Activated CD8-positive, alpha-beta memory T cell treated with anti-CD3 and anti-CD28 coated beads for 36 hours (primary cell): ENCODE measurements at regions not wholly inside any gene's neighbourhood (a gene's known extent, or its start where the extent isn't known, plus 50 kb on each side); places are given as distances from the start of the nearest gene placed in this dataset.
"Not testable (repeated sequence)": the region's sequence is repeated elsewhere in the genome, so short reads cannot be mapped to it uniquely, and the experiment has no call there.

Experiments used
- CTCF ChIA-PET: fragments of 350-600 bp; sonication (Branson Sonifier 250); formaldehyde crosslinking; loops from one replicate; lab custom pipeline; 2021; ENCODE audit warnings: antibody characterized with exemption; lab: Charles Lee
- POLR2A ChIA-PET: fragments of 350-600 bp; sonication (Branson Sonifier 250); formaldehyde crosslinking; loops from one replicate; lab custom pipeline; 2021; ENCODE audit warnings: antibody characterized with exemption; lab: Charles Lee

DNA sequence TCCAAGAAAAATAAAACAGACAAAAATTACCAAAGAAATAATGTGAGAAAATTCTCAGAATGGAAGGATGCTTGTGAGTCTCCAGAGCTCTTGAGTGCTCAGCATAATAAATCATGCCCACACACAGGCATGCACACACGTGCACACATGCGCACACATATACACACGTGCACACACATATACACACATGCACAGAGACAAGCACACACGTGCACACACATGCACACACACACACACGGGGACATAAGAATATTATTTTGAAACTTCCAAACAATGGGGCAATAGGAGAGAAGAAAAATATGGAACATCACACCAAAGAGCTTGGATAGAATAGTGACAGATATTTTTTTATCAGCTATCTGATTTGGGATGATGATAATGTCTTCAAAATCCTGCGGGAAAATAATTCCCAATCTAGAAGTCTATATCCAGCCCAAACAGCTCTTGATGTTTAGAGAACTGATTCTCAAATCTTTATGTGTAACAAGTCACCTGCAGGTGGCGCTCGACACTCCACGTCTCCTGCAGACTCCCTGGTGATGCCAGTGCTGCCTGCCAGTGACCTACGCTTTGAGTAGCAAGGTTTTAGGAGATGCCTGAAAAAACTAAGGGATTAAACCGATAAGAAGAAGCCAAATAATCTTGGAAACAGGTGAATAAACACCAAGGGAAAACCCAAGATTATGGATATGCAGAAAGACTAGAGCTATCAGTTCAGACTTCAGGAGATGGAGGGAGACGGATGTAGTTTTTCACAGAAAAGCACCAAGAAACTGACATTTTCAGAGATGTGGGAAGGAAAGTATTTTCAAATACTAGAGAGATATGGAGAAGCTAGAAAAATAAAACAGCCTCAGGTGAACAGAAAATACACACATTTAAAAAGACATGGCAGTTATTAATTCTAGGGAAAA lies 743.6 kb downstream of the ETS1 start:
- ChIA-PET CTCF (interaction anchor here (0.5 to 0.7 kb wide), 2 partner anchors 49 to 134 kb away, joined by 3 read pairs; no protein-coding TSS in a partner anchor), POLR2A (no interaction called here)

GRCh38 chr11:127825183-127825582 lies 762.2 kb downstream of the ETS1 start:
- CTCF ChIA-PET, result no interaction called here

DNA sequence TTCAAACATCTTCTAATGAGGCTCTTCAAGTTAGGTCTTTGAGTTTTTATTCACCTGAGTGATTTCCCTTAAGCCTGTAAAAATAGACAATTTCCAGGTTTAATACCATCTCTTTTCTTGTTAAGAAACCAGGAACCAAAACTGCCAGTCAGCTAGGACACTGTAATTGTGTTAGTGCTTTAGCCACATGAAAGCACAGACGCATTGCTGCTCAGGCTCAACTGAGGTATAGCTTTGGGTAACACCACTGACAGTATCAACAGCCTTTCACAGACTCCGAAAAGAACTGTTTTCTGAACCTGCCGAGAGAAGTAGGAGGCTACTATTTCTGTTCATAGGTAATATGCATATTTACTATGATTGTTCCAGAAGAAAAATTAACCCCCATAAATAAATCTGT lies 768.7 kb downstream of the ETS1 start:
- POLR2A ChIA-PET, result no interaction called here
- CTCF ChIA-PET, result no interaction called here

More at GRCh38 chr11:127825183-127825582, 762.2 kb downstream of the ETS1 start:
- POLR2A ChIA-PET, result no interaction called here

DNA sequence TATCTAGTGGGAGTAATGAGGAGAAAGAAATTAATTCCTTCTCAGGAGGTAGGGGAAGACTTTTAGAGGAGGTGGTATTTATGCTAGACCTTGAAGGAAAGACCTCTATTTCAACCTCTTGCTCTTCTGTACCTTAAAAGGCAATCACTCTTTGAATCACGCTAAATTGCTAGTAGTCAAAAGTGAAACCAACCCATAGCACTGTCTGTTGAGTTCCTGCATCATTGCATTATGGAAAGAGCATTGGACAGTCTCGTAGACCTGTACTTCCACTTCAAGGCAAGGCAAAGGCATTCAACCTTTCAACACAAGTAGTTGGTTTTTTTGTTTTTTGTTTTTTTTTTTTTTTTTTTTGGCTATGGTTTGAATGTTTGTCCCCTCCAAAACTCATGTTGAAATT lies 770.4 kb downstream of the ETS1 start:
- POLR2A ChIA-PET, result no interaction called here
- CTCF ChIA-PET, result no interaction called here

DNA sequence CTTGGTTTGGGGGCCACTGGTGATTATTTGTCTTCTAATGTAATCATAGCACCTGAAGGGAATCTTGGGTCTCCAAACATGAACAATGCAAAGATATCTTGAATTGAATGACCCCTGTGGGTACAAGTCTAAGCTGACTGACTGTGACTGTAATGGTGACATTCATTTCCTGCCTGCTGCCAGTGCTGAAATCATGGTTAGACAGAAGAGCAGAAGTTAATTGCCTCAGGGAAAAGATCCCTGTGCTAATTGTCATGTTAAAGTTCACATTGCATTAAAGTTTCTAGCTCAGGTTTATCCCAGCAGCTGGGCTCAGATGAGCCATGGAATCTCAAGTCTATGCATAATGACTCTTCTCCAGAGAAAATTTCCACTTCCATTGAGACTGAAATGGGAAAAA lies 772.0 kb downstream of the ETS1 start:
- ChIA-PET CTCF (no interaction called here), POLR2A (no interaction called here)

DNA sequence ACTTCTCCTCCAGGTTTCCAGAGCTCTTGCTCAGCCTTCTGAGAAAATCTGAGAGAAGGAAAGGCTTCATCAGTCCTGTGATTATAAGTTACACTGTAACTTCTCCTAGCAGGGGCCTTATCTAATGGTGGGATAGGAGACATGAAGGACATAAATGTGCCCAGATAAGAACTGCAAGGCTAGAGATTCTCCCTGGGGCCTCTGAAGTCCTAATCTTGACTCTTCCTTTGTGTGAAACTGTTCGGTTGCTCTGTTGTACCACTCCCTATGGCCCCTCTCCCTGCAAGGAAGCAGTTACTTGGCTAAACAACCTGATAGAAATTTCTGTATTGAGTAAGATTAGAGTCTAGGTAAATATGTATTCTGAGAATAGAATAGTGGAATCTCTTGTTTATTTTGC lies 780.9 kb downstream of the ETS1 start:
- ChIA-PET POLR2A (no interaction called here), CTCF (no interaction called here)

- ChIA-PET POLR2A (no interaction called here), CTCF (no interaction called here)
Measured at GRCh38 chr11:127805771-127806170, 781.6 kb downstream of the ETS1 start.

DNA sequence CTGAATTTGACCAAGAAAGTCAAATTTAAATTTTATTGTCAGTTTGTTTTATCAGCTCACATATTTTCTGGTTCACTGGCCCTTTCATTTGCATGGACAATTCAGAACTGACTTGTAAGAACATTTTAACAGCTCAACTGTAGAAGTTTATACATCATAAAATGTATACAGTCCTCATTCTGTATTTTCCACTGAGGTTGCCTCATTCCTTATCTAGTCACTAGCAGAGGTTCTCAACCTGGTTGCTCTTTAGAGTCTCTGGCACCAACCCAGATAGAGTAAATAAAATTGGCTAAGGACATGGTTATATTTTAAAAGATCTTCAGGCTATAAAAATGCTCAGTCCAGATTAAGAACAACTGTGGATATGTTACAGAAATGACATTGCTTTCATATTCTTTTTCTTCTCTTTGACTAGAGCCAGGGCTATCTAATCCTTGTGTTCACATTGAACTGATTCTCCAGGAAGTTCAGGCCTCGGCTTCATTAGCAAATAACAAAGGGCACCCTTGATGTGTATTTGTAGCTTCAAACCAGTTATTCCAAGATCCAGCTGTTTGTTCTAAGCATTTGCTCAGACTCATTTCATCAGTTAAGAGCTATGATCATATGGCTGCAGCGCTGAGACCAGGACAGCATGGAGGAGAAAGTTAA lies 782.5 kb downstream of the ETS1 start:
- POLR2A ChIA-PET, result no interaction called here
- CTCF ChIA-PET, result no interaction called here

GRCh38 chr11:127803755-127804154 lies 783.6 kb downstream of the ETS1 start:
- ChIA-PET POLR2A (no interaction called here), CTCF (no interaction called here)

DNA sequence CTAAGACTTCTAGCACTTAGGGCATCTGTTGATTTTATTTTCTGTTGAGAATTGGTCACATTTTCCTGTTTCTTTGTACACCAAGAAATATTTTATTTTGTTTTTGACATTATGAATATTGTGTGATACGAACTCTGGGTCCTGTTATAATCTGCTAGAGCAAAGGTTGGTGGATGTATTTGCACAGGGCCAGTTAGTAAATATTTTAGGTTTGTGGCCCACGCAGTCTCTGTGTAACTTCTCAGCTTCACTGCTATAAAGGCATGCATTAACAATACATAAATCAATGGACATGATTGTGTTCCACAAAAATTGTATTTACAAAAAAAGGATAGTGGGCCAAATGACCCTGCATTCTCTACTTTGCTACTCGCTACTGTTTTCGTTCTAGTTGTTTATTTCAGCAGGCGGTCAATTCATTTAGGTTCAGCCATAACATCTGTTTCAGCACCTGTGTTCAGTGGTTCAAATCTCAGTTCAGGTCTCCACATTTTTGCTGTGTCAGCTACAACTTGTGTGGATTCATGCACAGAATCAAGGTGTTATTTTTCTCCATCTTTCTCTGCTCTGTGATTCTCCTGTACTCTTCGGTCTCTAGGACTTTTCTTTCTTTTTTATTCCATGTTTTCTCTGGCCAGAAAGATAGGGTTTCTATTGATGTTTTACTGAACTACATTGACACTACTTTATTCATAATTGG lies 786.2 kb downstream of the ETS1 start:
- ChIA-PET POLR2A (no interaction called here), CTCF (no interaction called here)

DNA sequence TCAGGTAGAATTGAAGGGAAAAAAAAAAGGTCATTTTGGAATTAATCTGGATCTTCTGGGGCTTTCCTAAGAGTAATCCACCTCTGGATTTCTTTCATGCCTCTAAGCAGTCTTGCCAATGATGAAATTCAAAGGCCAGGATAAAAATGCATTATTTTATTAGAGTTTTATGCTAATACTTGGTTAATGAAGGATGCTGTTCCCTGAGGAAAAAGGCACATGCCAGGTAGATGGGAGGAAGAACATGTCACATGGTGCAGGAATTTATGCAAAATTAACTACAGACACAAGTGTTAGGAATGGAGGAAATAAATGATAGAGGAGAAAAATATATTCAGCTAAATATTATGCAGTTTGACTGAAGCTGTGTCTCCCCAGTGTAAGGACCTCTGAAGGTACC lies 792.0 kb downstream of the ETS1 start:
- ChIA-PET CTCF (no interaction called here), POLR2A (no interaction called here)

DNA sequence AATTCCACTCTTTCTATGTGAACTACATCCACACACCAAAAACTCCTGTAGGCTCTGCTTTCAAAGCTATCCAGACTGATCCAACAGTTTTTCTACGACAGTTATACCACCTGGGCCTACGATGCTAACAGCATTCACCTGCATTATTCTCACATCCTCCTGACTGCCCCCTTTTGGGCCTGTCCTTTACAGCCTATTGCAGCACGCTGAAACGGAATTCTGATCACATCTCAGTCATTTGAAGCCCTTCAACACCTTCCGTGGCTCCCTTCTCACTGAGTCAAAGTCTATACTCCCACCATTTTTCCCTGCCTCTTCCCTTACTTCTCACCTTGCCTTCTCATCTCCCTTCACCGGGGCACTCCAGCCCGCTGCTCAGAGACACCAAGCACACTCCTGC lies 791.3 kb upstream of the KIRREL3 start:
- CTCF ChIA-PET, result no interaction called here
- POLR2A ChIA-PET, result no interaction called here

- ChIA-PET CTCF (no interaction called here), POLR2A (no interaction called here)
Measured at GRCh38 chr11:127790592-127790991, 790.0 kb upstream of the KIRREL3 start.

DNA sequence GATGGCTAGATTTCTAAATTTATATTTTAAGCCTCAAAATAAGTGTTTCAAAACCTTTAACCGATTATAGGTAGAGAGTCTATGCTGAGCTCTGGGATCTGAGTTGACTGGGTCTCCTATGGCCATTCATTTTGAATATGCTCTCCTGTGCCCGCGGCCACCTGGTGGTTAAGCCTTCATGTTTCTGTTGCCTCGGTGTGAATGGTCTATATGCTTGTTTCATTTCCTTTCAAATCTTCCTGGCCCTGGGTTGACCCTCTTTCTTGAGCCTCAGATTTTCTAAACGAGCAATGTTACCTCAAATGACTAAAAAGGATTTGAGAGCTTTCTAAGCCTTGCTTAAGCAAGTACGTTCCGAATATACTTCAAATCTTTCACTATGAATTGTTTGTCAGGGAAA lies 789.4 kb upstream of the KIRREL3 start:
- ChIA-PET CTCF (no interaction called here), POLR2A (no interaction called here)

DNA sequence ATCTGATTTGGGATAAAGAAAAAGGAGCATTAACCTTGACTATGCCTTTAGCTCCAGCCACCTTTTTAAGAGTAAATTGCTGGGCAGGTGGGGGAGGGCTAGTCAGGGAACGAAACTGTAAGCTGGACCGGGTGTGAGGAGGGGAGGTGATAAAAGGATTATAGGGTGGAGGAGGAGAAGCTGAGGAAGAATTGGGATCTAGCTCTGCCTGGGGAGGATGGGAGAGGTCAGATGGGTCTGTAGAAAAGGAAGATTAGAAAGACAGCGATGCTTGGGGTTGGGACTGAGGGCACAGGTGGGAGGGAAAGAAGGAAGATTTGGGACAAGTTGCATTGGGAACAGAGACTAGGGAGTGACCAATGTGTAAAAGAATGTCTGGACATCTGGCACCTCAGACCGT lies 772.4 kb upstream of the KIRREL3 start:
- POLR2A ChIA-PET, CTCF ChIA-PET: not testable (repeated sequence)

DNA sequence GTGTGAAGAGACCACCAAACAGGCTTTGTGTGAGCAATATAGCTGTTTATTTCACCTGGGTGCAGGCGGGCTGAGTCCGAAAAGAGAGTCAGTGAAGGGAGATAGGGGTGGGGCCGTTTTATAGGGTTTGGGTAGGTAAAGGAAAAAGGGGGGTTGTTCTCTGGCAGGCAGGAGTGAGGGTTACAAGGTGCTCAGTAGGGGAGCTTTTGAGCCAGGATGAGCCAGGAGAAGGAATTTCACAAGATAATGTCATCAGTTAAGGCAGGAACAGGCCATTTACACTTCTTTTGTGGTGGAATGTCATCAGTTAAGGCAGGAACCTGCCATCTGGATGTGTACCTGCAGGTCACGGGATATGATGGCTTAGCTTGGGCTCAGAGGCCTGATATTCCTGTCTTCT lies 768.4 kb upstream of the KIRREL3 start:
- POLR2A ChIA-PET, CTCF ChIA-PET: not testable (repeated sequence)

- ChIA-PET POLR2A (no interaction called here), CTCF (no interaction called here)
Measured at GRCh38 chr11:127766734-127767133, 766.2 kb upstream of the KIRREL3 start.

DNA sequence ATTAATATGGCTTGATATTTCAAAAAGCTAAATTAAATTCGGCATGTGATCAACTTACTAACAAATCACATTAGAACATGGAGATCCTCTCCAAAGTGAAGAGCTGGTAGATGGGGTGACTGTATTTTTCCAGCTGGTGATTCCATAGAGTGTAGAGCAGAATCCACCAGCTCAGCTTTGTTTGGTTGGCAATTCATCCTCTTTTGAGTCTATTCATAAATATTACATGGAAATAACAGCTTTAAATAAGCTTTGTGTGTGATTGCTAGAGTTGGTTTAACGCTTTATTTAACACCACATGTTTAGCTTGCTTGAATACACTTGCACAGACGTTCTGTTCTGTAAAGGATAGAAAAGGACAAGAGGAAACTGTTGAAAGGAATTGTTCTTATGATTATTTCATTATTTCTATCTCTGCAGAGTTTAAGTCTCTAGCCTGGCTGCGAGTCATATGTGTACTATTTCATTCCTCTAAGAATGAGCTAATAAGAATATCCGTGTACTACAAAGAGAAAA lies 738.3 kb upstream of the KIRREL3 start:
- POLR2A ChIA-PET, result no interaction called here
- CTCF ChIA-PET, result no interaction called here

DNA sequence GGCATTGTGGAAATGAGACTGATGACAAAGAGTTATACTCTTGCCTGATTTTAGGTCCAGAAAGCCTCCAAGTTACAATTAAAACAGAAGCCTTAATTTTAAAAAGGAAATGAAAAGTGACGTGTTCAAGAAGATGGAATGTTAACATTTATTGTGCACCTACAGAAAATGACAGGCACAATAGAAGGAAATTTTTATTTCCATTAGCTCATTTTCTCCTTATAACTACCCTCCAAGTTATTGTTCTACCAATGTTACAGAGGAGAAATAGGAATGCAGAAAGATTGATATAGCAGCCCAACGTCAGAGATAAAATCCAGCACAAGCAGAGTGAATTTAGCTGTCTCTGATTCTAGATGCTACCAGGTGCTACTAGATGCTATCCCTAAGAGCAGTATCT lies 736.9 kb upstream of the KIRREL3 start:
- CTCF ChIA-PET, result no interaction called here
- POLR2A ChIA-PET, result no interaction called here

- POLR2A ChIA-PET, result no interaction called here
Measured at GRCh38 chr11:127733552-127733951, 733.0 kb upstream of the KIRREL3 start.

More at GRCh38 chr11:127733552-127733951, 733.0 kb upstream of the KIRREL3 start:
- CTCF ChIA-PET, result interaction anchor here (1.2 kb wide), 1 partner anchor 20 kb away, joined by 3 read pairs; no protein-coding TSS in a partner anchor
